Psoas muscle (tissue), 7 donors: ENCODE measurements at regions not wholly inside any gene's neighbourhood (a gene's known extent, or its start where the extent isn't known, plus 50 kb on each side); places are given as distances from the start of the nearest gene placed in this dataset.
A peak's percentile ranks its signal among the peaks of the same experiment; 100 is the strongest.

Experiments used
- ATAC-seq, 4 donors: fragments of 200-7000 bp; cut with Tn5 transposase; one replicate each; pipeline ENCODE4 v1.9.1; 2020; ENCODE audit warnings: moderate library complexity in 3 of 4, mild to moderate bottlenecking in 2 of 4
- DNase-seq, 2 donors: peaks; one replicate each; pipeline ENCODE4 v3.0.0-alpha.2; 2020
- H3K27ac ChIP-seq: fragments of 200-600 bp; one replicate; pipeline ENCODE4 v1.8.0; 2022
- H3K27me3 ChIP-seq, 3 donors: fragments of 200-600 bp in 1 of 3; one replicate each; pipeline versions ENCODE4 v1.6.1 to v1.8.0; 2013 to 2022; ENCODE audit warnings: low read length in 2 of 3, mild to moderate bottlenecking in 2 of 3, moderate library complexity in 1 of 3; ENCODE audit not compliant: insufficient read depth in 3 of 3
- H3K36me3 ChIP-seq, 2 donors: fragments of 200-600 bp in 1 of 2; one replicate each; pipeline versions ENCODE4 v1.6.1 to v1.8.0; 2013 to 2022; ENCODE audit warnings: low read depth in 1 of 2, mild to moderate bottlenecking in 1 of 2, moderate library complexity in 1 of 2; ENCODE audit not compliant: insufficient read depth in 1 of 2
- H3K4me1 ChIP-seq: fragments of 200-600 bp; one replicate; pipeline ENCODE4 v1.8.0; 2022
- H3K4me3 ChIP-seq: fragments of 200-600 bp; one replicate; pipeline ENCODE4 v1.8.0; 2022; ENCODE audit warnings: mild to moderate bottlenecking
- H3K9me3 ChIP-seq: fragments of 200-600 bp; one replicate; pipeline ENCODE4 v1.8.0; 2022
- CTCF ChIP-seq: fragments of 200-600 bp; IDR thresholded peaks from one replicate; pipeline ENCODE4 v1.8.0; 2022; ENCODE audit warnings: antibody characterized with exemption
- WGBS, 3 donors: extraction: QIAGEN DNeasy Blood & Tissue Kit; methylation state at CpG; one replicate each; pipeline versions ENCODE4 v1.1.6 to v1.1.7; 2013; 5-methylcytosine and 5-hydroxymethylcytosine counted together
- intact Hi-C, 2 donors: fragments of 100-400 bp; cut with DNase I; formaldehyde crosslinking; loops; one replicate each; pipeline versions ENCODE4 v1.11.0 to v1.14.2; 2022
- donor health status: healthy with polysubstance abuse.
- donor health status: DM: no; HTN: no; CAD: no; lungs with moderate emphysema.
- donor health status: Bipolar disorder and iron deficiency.
- donor health status: healthy.
- donor health status: DM: yes; HTN: yes; CAD: no.
- donor health status: DM: no; HTN: no; CAD: no.
- donor health status: DM: yes; HTN: yes; CAD: no.

GRCh38 chr1:83086346-83086745 lies 912.6 kb downstream of the TTLL7 start:
- TF ChIP-seq CTCF, result no peak
- H3K36me3 ChIP-seq, result no peaks in the 10 kb centered on the region
- ATAC-seq (no peak), DNase-seq (no peak)
- intact Hi-C loops, result no loop called here
- no peaks in the 10 kb centered on the region for H3K9me3 ChIP-seq
- peaks cover 15% of the 10 kb centered on the region for H3K4me1 ChIP-seq
- H3K27me3 ChIP-seq, result no peaks in the 10 kb centered on the region
- H3K27ac ChIP-seq, result no peak overlapping the region
- 29 to 51% (median 34%) methylated on average over 2 of the region's 2 CpGs for WGBS, 3 donors
- no peak overlapping the region for H3K4me3 ChIP-seq

DNA sequence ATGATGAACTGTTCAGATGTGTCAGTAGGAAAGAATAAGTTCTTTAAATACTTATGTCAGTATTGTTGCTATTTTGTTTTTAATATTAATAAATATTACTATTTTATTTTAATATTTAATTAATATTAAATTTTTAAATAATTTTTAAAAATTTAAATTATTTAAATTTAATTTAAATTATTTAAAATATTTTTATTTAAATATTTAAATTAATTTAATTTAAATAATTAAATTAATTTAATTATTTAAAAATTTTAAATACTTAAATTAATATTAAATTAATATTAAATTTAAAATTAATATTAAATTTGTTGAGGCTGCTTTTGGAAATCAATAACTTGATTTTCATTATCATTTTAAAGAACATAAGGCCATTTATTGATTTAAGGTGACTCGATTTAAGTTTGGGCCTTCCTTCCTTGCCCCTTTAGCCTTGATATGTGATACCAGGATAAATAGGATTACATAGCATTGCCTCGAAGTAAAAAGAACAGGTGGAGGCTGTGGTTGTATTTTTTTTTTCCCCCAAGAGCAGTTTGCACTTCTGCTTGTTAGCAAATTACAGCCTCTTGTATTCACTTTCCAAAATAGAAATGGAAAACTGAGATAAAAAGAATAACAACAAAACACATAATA lies 915.2 kb downstream of the TTLL7 start:
- Histone ChIP-seq H3K27me3 (no peaks in the 10 kb centered on the region), H3K9me3 (no peaks in the 10 kb centered on the region), H3K4me3 (no peak overlapping the region), H3K27ac (no peak overlapping the region), H3K36me3 (no peaks in the 10 kb centered on the region), H3K4me1 (peaks cover 15% of the 10 kb centered on the region)
- TF ChIP-seq CTCF, result no peak
- ATAC-seq, result no peak
- WGBS, 3 donors, result 26 to 35% (median 34%) methylated on average over 2 of the region's 2 CpGs
- DNase-seq, result no peak
- intact Hi-C loops, result no loop called here

DNA sequence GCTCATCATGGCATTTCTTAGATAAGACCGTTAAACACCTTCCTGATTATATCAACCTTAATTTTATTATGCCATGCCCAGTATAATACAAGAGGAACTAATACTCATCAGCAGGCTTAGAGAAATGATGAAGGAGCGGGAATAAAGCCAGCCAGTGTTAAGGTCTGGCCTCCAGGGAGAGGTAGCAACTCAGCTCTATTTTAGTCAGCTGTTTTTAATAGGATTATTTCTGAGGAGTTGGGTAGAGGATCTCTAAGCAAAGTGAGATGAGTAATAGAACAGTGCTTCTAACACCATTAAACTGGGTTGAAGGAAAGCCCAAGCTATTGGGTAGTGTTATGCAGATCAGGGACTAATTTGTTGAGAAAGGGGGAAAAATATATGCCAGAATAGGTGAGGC lies 921.5 kb downstream of the TTLL7 start:
- Histone ChIP-seq H3K27ac (no peak overlapping the region), H3K4me1 (no peaks in the 10 kb centered on the region), H3K36me3 (no peaks in the 10 kb centered on the region), H3K27me3 (no peaks in the 10 kb centered on the region), H3K4me3 (no peak overlapping the region), H3K9me3 (no peaks in the 10 kb centered on the region)
- peak in 1 of 4 donors; percentile 13 for ATAC-seq
- TF ChIP-seq CTCF, result no peak
- intact Hi-C loops, result no loop called here
- 67 to 72% (median 69%) methylated on average over 2 of the region's 2 CpGs for WGBS, 3 donors
- no peak for DNase-seq

GRCh38 chr1:83075107-83075506 lies 923.8 kb downstream of the TTLL7 start:
- no peak for ATAC-seq
- H3K27me3 ChIP-seq, result no peaks in the 10 kb centered on the region
- H3K36me3 ChIP-seq, result no peaks in the 10 kb centered on the region
- 84 to 88% (median 85%) methylated on average over 1 of the region's 1 CpG for WGBS, 3 donors
- no peaks in the 10 kb centered on the region for H3K4me1 ChIP-seq
- no peak for TF ChIP-seq CTCF
- no peak overlapping the region for H3K27ac ChIP-seq
- no peak overlapping the region for H3K4me3 ChIP-seq
- intact Hi-C loops, result no loop called here
- no peak for DNase-seq
- no peaks in the 10 kb centered on the region for H3K9me3 ChIP-seq

DNA sequence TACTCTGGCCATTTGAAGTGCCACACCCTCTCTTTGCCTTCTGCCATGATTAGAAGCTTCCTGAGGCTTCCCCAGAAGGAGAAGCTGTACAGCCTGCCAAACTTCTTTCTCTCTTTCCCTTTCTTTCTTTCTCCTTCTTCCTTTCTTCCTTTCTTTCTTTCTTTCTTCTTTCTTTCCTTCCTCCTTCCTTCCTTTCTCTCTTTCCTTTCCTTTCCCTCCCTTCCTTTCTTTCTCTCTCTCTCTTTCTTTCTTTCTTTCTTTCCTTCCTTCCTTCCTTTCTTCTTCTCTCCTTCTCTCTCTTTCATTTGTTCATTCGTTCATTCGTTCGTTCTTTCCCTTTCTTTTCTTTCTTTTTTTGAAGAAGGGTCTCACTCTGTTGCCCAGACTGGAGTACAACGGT lies 931.0 kb downstream of the TTLL7 start:
- Histone ChIP-seq H3K27me3 (no peaks in the 10 kb centered on the region), H3K9me3 (no peaks in the 10 kb centered on the region), H3K4me3 (no peak overlapping the region), H3K36me3 (no peaks in the 10 kb centered on the region), H3K27ac (no peak overlapping the region), H3K4me1 (no peaks in the 10 kb centered on the region)
- TF ChIP-seq CTCF, result no peak
- ATAC-seq (no peak), DNase-seq (no peak)
- intact Hi-C loops, result no loop called here
- WGBS, 3 donors, result 94 to 98% (median 98%) methylated on average over 4 of the region's 4 CpGs
